H1 (cell line): ENCODE measurements at regions not wholly inside any gene's neighbourhood (a gene's known extent, or its start where the extent isn't known, plus 50 kb on each side); places are given as distances from the start of the nearest gene placed in this dataset.

Source experiments
- CTCF ChIA-PET: fragments of 300-600 bp; sonication (Branson Sonifier 250); formaldehyde crosslinking; loops from one replicate; lab custom pipeline; 2021; ENCODE audit not compliant: partially characterized antibody; lab: Charles Lee
- POLR2A ChIA-PET: fragments of 300-600 bp; sonication (Branson Sonifier 250); formaldehyde crosslinking; loops from one replicate; lab custom pipeline; 2021; ENCODE audit warnings: inconsistent platforms; ENCODE audit not compliant: partially characterized antibody; lab: Charles Lee
- DNase-seq, 2 experiments: peaks; one replicate each; pipeline versions ENCODE4 v3.0.0 to v3.0.0-alpha.2; 2010 to 2022; ENCODE audit warnings: low spot score in 2 of 2, low read depth in 1 of 2, mixed read lengths in 1 of 2
- FAIRE-seq: peaks from 2 replicates; lab custom pipeline; 2011; peaks lifted over from hg19 to GRCh38; lab: Jason Lieb, UNC
- H2AFZ ChIP-seq: 2 replicates; pipeline ENCODE4 v1.8.1; 2012; ENCODE audit warnings: low read length, inconsistent platforms
- H2AK5ac ChIP-seq: 2 replicates; pipeline ENCODE4 v1.6.1; 2013; ENCODE audit warnings: low read depth, low read length
- H2BK120ac ChIP-seq: replicated peaks from 2 replicates; pipeline ENCODE3; 2013; ENCODE audit warnings: low read depth, low read length, inconsistent platforms
- H2BK12ac ChIP-seq: 2 replicates; pipeline ENCODE4 v1.6.1; 2013; ENCODE audit warnings: low read depth, low read length
- H2BK15ac ChIP-seq: 2 replicates; pipeline ENCODE4 v1.6.1; 2013; ENCODE audit warnings: low read length
- H2BK20ac ChIP-seq: 2 replicates; pipeline ENCODE4 v1.6.1; 2013; ENCODE audit warnings: low read length
- H2BK5ac ChIP-seq: 2 replicates; pipeline ENCODE4 v1.6.1; 2013; ENCODE audit warnings: low read depth, low read length
- H3K14ac ChIP-seq: 2 replicates; pipeline ENCODE4 v1.6.1; 2013; ENCODE audit warnings: inconsistent platforms; ENCODE audit not compliant: insufficient read length
- H3K18ac ChIP-seq: 2 replicates; pipeline ENCODE4 v1.6.1; 2013; ENCODE audit warnings: low read length; ENCODE audit errors: extremely low read depth
- H3K23ac ChIP-seq: 2 replicates; pipeline ENCODE4 v1.6.1; 2013; ENCODE audit warnings: inconsistent platforms; ENCODE audit not compliant: insufficient read length
- H3K23me2 ChIP-seq: 2 replicates; pipeline ENCODE4 v1.6.1; 2013; ENCODE audit warnings: low read depth, low read length
- H3K27ac ChIP-seq: 2 replicates; pipeline ENCODE4 v1.6.1; 2011; ENCODE audit warnings: low read depth, low read length, inconsistent platforms
- H3K27me3 ChIP-seq, 4 experiments: replicated peaks in 1 of 4; 1 replicate in 1 of 4; 2 replicates in 3 of 4; pipeline versions ENCODE4 v1.6.1 to v1.8.1; 2011 to 2013; ENCODE audit warnings: low read length in 3 of 4, mild to moderate bottlenecking in 3 of 4, inconsistent platforms in 2 of 4, mixed read lengths in 2 of 4, moderate library complexity in 1 of 4; ENCODE audit not compliant: control insufficient read depth in 3 of 4, insufficient read depth in 3 of 4; ENCODE audit errors: extremely low read depth in 1 of 4
- H3K36me3 ChIP-seq, 4 experiments: 2 replicates each; pipeline versions ENCODE4 v1.6.1 to v1.8.1; 2011 to 2013; ENCODE audit warnings: mild to moderate bottlenecking in 4 of 4, low read length in 3 of 4, moderate library complexity in 2 of 4, control low read depth in 1 of 4, inconsistent platforms in 1 of 4; ENCODE audit not compliant: insufficient read depth in 4 of 4, control insufficient read depth in 2 of 4
- H3K4ac ChIP-seq: replicated peaks from 2 replicates; pipeline ENCODE3; 2013; ENCODE audit warnings: low read length, low read depth, mixed read lengths, inconsistent platforms; ENCODE audit not compliant: insufficient read length
- H3K4me1 ChIP-seq, 4 experiments: replicated peaks in 1 of 4; 1 replicate in 1 of 4; 2 replicates in 3 of 4; pipeline versions ENCODE4 v1.6.1 to v1.8.1; 2011 to 2013; ENCODE audit warnings: low read length in 3 of 4, inconsistent platforms in 2 of 4, mixed read lengths in 1 of 4; ENCODE audit not compliant: insufficient read depth in 4 of 4, control insufficient read depth in 3 of 4
- H3K4me2 ChIP-seq, 2 experiments: 2 replicates each; pipeline versions ENCODE4 v1.6.1 to v1.8.1; 2011 to 2013; ENCODE audit warnings: low read depth in 2 of 2, low read length in 2 of 2, control low read depth in 1 of 2, inconsistent platforms in 1 of 2, mild to moderate bottlenecking in 1 of 2; ENCODE audit not compliant: insufficient read depth in 1 of 2
- H3K4me3 ChIP-seq, 4 experiments: fragments of 200-600, 300-600 bp in 1 of 4; sonication (generic), shearing (Covaris generic), sonication (Bioruptor Twin) in 1 of 4; 2 replicates each; pipeline versions ENCODE4 v1.5.1 to v1.8.1; 2011 to 2016; ENCODE audit warnings: low read length in 4 of 4, low read depth in 3 of 4, control low read depth in 2 of 4, inconsistent platforms in 2 of 4, mild to moderate bottlenecking in 2 of 4, mixed read lengths in 1 of 4, moderate library complexity in 1 of 4; ENCODE audit not compliant: insufficient read depth in 2 of 4; ENCODE audit errors: extremely low read depth in 1 of 4
- H3K56ac ChIP-seq: replicated peaks from 2 replicates; pipeline ENCODE3; 2013; ENCODE audit warnings: low read depth, mild to moderate bottlenecking, mixed read lengths, low read length, inconsistent platforms; ENCODE audit not compliant: insufficient read length
- H3K79me1 ChIP-seq: 2 replicates; pipeline ENCODE4 v1.6.1; 2013; ENCODE audit warnings: low read depth, low read length, control low read depth
- H3K79me2 ChIP-seq, 2 experiments: 2 replicates each; pipeline versions ENCODE4 v1.6.1 to v1.8.1; 2012 to 2013; ENCODE audit warnings: low read length in 2 of 2, mild to moderate bottlenecking in 2 of 2, inconsistent platforms in 1 of 2; ENCODE audit not compliant: insufficient read depth in 2 of 2, control insufficient read depth in 1 of 2
- H3K9ac ChIP-seq, 4 experiments: replicated peaks in 1 of 4; 1 replicate in 1 of 4; 2 replicates in 3 of 4; pipeline versions ENCODE4 v1.6.1 to v1.8.1; 2011 to 2013; ENCODE audit warnings: low read depth in 3 of 4, low read length in 3 of 4, control low read depth in 2 of 4, mild to moderate bottlenecking in 2 of 4, moderate library complexity in 2 of 4, inconsistent platforms in 1 of 4; ENCODE audit errors: extremely low read depth in 1 of 4
- H3K9me3 ChIP-seq, 2 experiments: 2 replicates each; pipeline versions ENCODE4 v1.6.1 to v1.8.1; 2012 to 2013; ENCODE audit warnings: mild to moderate bottlenecking in 2 of 2, moderate library complexity in 2 of 2, control low read depth in 1 of 2, inconsistent platforms in 1 of 2, low read depth in 1 of 2, low read length in 1 of 2, mixed read lengths in 1 of 2; ENCODE audit not compliant: insufficient read depth in 2 of 2
- H4K20me1 ChIP-seq, 2 experiments: replicated peaks in 1 of 2; 2 replicates each; pipeline versions ENCODE3 to v1.8.1; 2011 to 2013; ENCODE audit warnings: inconsistent platforms in 2 of 2, low read length in 2 of 2, mild to moderate bottlenecking in 1 of 2; ENCODE audit not compliant: insufficient read depth in 2 of 2, control insufficient read depth in 1 of 2
- H4K5ac ChIP-seq: 2 replicates; pipeline ENCODE4 v1.6.1; 2013; ENCODE audit warnings: low read length, low read depth, mixed read lengths, inconsistent platforms; ENCODE audit not compliant: insufficient read length
- H4K8ac ChIP-seq: 2 replicates; pipeline ENCODE4 v1.8.0; 2013; ENCODE audit warnings: mild to moderate bottlenecking, moderate library complexity, low read length, inconsistent platforms; ENCODE audit not compliant: insufficient read depth; ENCODE audit errors: extremely low read depth
- H4K91ac ChIP-seq: replicated peaks from 2 replicates; pipeline ENCODE3; 2013; ENCODE audit warnings: low read length, mixed read lengths, inconsistent platforms; ENCODE audit not compliant: insufficient read length
- FOSL1 ChIP-seq: IDR thresholded peaks from 2 replicates; pipeline ENCODE4 v1.6.1; 2011; ENCODE audit warnings: mild to moderate bottlenecking, low read depth, low read length, moderate library complexity; ENCODE audit not compliant: insufficient read depth
- POLR2A ChIP-seq, 2 experiments: IDR thresholded peaks; 1 replicate in 1 of 2; 2 replicates in 1 of 2; pipeline ENCODE4 v1.6.1; 2011; ENCODE audit warnings: low read depth in 2 of 2, low read length in 2 of 2, mild to moderate bottlenecking in 2 of 2; ENCODE audit errors: control extremely low read depth in 1 of 2
- RAD21 ChIP-seq, 2 experiments: IDR thresholded peaks in 1 of 2; conservative IDR thresholded peaks in 1 of 2; 2 replicates each; pipeline ENCODE4 v1.6.1; 2011; ENCODE audit warnings: low read depth in 2 of 2, low read length in 2 of 2, improper control_type of control experiment in 1 of 2, inconsistent platforms in 1 of 2, mild to moderate bottlenecking in 1 of 2, moderate library complexity in 1 of 2
- RNF2 ChIP-seq: fragments of 200-900, 300-1000 bp; sonication (generic); IDR thresholded peaks from 2 replicates; pipeline ENCODE4 v1.7.1; 2016; ENCODE audit warnings: borderline replicate concordance, low read depth, mild to moderate bottlenecking, antibody characterized with exemption, low read length; ENCODE audit not compliant: poor library complexity, severe bottlenecking; ENCODE audit errors: missing control alignments
- SIRT6 ChIP-seq: IDR thresholded peaks from one replicate; pipeline ENCODE4 v1.7.1; 2012; ENCODE audit warnings: low read length, inconsistent platforms
- SP1 ChIP-seq: IDR thresholded peaks from 2 replicates; pipeline ENCODE4 v1.6.1; 2011; ENCODE audit warnings: low read depth, low read length
- SP2 ChIP-seq: IDR thresholded peaks from 2 replicates; pipeline ENCODE4 v1.6.1; 2012; ENCODE audit warnings: mild to moderate bottlenecking, low read length, inconsistent platforms
- TAF7 ChIP-seq: optimal IDR thresholded peaks from 2 replicates; pipeline ENCODE3; 2011; ENCODE audit warnings: low read depth, mild to moderate bottlenecking, inconsistent platforms, low read length, moderate library complexity, borderline replicate concordance
- TCF12 ChIP-seq: IDR thresholded peaks from 2 replicates; pipeline ENCODE4 v1.6.1; 2011; ENCODE audit warnings: low read depth, mild to moderate bottlenecking, low read length
- TF ChIP-seq, protein P1 (sequence below), 3 experiments: IDR thresholded peaks; 1 replicate in 2 of 3; 2 replicates in 1 of 3; pipeline versions ENCODE4 v1.5.1 to v1.6.1; 2011; ENCODE audit warnings: low read length in 3 of 3, mild to moderate bottlenecking in 3 of 3, inconsistent platforms in 2 of 3, low read depth in 1 of 3, moderate library complexity in 1 of 3; ENCODE audit not compliant: insufficient read depth in 1 of 3; ENCODE audit errors: control extremely low read depth in 1 of 3

DNA sequence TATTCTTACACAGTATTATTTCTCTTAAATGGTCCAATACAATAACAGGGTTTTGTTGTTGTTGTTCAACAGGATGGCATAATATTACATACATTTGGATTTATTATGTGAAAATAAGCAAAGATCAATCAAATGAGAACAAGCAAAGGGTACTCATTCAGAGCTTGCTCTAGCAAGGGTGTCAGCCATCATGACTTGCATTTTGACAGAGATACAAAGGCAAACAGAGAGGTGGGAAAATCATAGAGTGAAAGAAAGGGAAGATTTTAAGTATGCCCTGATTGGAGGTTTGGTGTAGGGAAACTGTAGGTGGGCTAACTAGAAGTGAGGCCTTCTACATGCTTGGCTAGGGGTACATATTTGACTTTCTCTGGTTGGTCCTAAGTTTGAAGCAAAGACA is 109.1 kb upstream of the BCHE start:
- H4K91ac ChIP-seq = no peak overlapping the region
- H3K27me3 ChIP-seq = no peaks in the 10 kb centered on the region
- no peak overlapping the region for H3K9ac ChIP-seq
- no peaks in the 10 kb centered on the region for H3K36me3 ChIP-seq
- no peak overlapping the region for H3K4ac ChIP-seq
- H3K23ac ChIP-seq = no peak overlapping the region
- no peak overlapping the region for H3K4me3 ChIP-seq
- no peak overlapping the region for H2BK120ac ChIP-seq
- H3K9me3 ChIP-seq = no peaks in the 10 kb centered on the region
- no peak overlapping the region for H3K56ac ChIP-seq
- H3K79me2 ChIP-seq = no peaks in the 10 kb centered on the region
- CTCF ChIA-PET = interaction anchor here (0.9 to 1.3 kb wide), 2 partner anchors 13 to 66 kb away, joined by 3 read pairs; no protein-coding TSS in a partner anchor
- H2BK20ac ChIP-seq = no peak overlapping the region
- DNase-seq (no peak), FAIRE-seq (no peak)
- H4K8ac ChIP-seq = no peak overlapping the region
- H4K5ac ChIP-seq = no peak overlapping the region
- H2AK5ac ChIP-seq = no peak overlapping the region
- H3K23me2 ChIP-seq = no peaks in the 10 kb centered on the region
- no peaks in the 10 kb centered on the region for H4K20me1 ChIP-seq
- no peak for TF ChIP-seq POLR2A (IDR thresholded peaks at IDR 0.05; ENCODE audit: control extremely low read depth in 1 of 2, low read depth in 2 of 2, low read length in 2 of 2)
- no peak for TF ChIP-seq RAD21 (IDR thresholded peaks at IDR 0.05 in 1 of 2, conservative IDR thresholded peaks at IDR 0.05 in 1 of 2; ENCODE audit: low read depth in 2 of 2, low read length in 2 of 2)
- no peak for TF ChIP-seq TAF7
- TF ChIP-seq, protein P1, sequence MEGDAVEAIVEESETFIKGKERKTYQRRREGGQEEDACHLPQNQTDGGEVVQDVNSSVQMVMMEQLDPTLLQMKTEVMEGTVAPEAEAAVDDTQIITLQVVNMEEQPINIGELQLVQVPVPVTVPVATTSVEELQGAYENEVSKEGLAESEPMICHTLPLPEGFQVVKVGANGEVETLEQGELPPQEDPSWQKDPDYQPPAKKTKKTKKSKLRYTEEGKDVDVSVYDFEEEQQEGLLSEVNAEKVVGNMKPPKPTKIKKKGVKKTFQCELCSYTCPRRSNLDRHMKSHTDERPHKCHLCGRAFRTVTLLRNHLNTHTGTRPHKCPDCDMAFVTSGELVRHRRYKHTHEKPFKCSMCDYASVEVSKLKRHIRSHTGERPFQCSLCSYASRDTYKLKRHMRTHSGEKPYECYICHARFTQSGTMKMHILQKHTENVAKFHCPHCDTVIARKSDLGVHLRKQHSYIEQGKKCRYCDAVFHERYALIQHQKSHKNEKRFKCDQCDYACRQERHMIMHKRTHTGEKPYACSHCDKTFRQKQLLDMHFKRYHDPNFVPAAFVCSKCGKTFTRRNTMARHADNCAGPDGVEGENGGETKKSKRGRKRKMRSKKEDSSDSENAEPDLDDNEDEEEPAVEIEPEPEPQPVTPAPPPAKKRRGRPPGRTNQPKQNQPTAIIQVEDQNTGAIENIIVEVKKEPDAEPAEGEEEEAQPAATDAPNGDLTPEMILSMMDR (IDR thresholded peaks at IDR 0.05; ENCODE audit: control extremely low read depth in 1 of 3, insufficient read depth in 1 of 3, low read depth in 1 of 3, low read length in 3 of 3) = no peak
- TF ChIP-seq SP2 = no peak
- TF ChIP-seq SIRT6 = no peak
- TF ChIP-seq SP1 = no peak
- TF ChIP-seq FOSL1 = no peak
- TF ChIP-seq TCF12 = no peak
- TF ChIP-seq RNF2 = no peak
- H2BK5ac ChIP-seq = no peak overlapping the region
- no peaks in the 10 kb centered on the region for H3K79me1 ChIP-seq
- H3K4me2 ChIP-seq = no peak overlapping the region
- H3K27ac ChIP-seq = no peak overlapping the region
- POLR2A ChIA-PET = no interaction called here
- no peaks in the 10 kb centered on the region for H3K4me1 ChIP-seq
- H2BK12ac ChIP-seq = no peak overlapping the region
- no peak overlapping the region for H3K14ac ChIP-seq
- H2BK15ac ChIP-seq = no peak overlapping the region
- H2AFZ ChIP-seq = peak overlapping the region; percentile 67; the same call in 1 of the 2 replicates
- no peak overlapping the region for H3K18ac ChIP-seq
